ENCODE measurements at regions not wholly inside any gene's neighbourhood (a gene's known extent, or its start where the extent isn't known, plus 50 kb on each side); places are given as distances from the start of the nearest gene placed in this dataset.

- TF ChIP-seq CTCF (IDR thresholded peaks at IDR 0.05; ENCODE audit: borderline replicate concordance, extremely low read depth, low read length, poor library complexity, severe bottlenecking): no peak
- TF ChIP-seq EZH2 (IDR thresholded peaks at IDR 0.05; ENCODE audit: borderline replicate concordance, low read depth, low read length, severe bottlenecking): no peak
Observed at GRCh38 chr21:26406526-26406925, 166.6 kb downstream of the CYYR1 start.

Data from DND-41 (cell line).